ENCODE measurements at regions not wholly inside any gene's neighbourhood (a gene's known extent, or its start where the extent isn't known, plus 50 kb on each side); places are given as distances from the start of the nearest gene placed in this dataset.

DNA sequence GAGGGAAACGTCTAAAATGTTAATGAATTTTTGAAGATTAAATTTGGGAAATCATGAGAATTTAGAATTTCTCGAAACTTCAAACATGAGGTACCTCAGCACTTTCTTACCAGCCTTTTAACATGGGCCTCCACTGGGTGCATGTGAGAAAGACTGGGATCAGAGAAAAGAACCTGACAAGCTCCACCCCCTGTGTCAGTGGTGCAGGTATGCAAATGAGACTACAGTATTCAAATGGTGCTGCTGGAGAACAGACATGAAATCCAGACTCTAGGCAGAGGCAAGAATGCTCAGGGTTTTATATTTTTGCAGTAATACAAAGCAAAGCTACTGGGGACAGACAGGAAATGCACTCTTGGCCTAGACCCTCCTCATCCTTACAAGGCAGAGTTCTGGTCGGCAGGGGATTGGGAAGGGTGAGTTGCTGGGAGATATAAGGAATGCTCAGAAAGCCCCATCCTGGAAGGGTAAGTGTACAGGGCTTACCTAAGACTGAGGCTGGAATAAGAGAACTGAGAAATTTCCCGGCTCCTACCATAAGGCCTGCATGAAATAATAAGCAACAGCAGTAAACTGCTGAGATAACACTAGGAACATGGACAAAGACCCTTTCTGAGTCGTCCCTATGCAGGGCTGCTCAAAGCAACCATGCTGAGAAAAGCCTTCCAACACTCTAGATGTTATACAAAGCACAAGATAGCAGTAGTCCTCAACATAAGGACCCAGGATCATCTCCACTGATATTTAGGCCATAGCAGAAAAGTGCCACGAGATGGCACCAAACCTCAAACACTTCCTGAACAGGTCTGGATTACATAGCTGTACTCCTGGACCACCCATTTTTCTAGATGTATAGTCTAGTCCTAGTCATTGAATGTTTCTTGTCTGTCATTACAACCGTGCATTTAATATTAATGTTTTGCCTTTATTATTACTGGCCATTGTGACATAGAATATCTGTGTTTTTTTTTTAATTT, 260.8 kb downstream of the RASSF9 start:
- H3K4me3 ChIP-seq (ENCODE audit: low read depth, low read length), result no peak overlapping the region
- no peak for DNase-seq (ENCODE audit: low read depth, low spot score)
- TF ChIP-seq, protein P1, sequence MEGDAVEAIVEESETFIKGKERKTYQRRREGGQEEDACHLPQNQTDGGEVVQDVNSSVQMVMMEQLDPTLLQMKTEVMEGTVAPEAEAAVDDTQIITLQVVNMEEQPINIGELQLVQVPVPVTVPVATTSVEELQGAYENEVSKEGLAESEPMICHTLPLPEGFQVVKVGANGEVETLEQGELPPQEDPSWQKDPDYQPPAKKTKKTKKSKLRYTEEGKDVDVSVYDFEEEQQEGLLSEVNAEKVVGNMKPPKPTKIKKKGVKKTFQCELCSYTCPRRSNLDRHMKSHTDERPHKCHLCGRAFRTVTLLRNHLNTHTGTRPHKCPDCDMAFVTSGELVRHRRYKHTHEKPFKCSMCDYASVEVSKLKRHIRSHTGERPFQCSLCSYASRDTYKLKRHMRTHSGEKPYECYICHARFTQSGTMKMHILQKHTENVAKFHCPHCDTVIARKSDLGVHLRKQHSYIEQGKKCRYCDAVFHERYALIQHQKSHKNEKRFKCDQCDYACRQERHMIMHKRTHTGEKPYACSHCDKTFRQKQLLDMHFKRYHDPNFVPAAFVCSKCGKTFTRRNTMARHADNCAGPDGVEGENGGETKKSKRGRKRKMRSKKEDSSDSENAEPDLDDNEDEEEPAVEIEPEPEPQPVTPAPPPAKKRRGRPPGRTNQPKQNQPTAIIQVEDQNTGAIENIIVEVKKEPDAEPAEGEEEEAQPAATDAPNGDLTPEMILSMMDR (IDR thresholded peaks at IDR 0.05; ENCODE audit: insufficient read depth, low read length, missing control alignments), result peak; percentile 60
- POLR2A ChIA-PET, result no interaction called here
- CTCF ChIA-PET, result interaction anchor here (0.6 to 10.6 kb wide), 23 partner anchors 8 to 345 kb away, joined by 3 to 227 read pairs (median 4); partner anchors contain the start of gene NTS

DNA sequence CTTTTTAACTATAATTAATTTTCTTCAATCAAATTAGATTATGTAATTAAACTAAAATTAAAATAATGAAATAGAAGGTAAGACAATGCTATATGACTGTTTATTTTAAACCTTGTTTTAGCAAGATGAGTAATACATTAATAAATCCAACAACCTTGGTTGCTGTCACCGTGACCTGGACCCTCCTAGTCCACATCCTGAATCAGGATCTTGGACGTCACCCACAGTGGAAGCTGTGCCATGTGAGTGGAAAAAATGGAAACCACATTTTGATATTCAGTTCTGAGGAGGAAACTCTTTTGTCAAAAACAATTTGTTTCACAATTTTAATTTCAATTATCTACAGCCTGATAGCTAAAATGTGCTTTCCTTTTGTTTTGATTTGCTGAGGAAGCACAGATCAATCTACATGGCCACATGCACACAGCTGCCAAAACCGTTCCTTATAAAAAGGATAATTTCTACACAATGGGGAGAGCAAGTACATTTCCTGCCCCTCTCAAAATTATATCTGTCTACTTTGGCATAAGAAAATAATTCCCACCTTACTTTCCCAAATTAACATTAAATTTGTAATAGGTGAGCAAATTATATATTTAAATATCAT, 255.5 kb downstream of the RASSF9 start:
- POLR2A ChIA-PET, result no interaction called here
- TF ChIP-seq, protein P1 (IDR thresholded peaks at IDR 0.05; ENCODE audit: insufficient read depth, low read length, missing control alignments), result no peak
- no peak for DNase-seq (ENCODE audit: low read depth, low spot score)
- H3K4me3 ChIP-seq (ENCODE audit: low read depth, low read length), result no peak overlapping the region
- CTCF ChIA-PET, result interaction anchor here (1.2 to 10.6 kb wide), 2 partner anchors 10 to 288 kb away, joined by 4 to 227 read pairs; partner anchors contain the start of gene NTS

DNA sequence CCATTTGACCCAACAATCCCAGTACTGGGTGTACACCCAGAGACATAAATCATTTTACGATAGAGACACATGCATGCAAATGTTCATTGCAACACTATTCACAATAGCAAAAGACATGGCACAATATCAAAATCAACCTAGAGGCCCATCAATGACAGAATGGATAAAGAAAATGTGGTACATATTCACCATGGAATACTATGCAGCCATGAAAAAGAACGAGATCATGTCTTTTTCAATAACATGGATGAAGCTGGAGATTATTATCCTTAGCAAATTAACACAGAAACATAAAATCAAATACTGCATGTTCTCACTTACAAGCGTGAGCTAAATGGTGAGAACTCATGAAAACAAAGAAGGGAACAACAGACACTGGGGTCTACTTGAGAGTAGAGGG, 249.1 kb downstream of the RASSF9 start:
- TF ChIP-seq, protein P1 (IDR thresholded peaks at IDR 0.05; ENCODE audit: insufficient read depth, low read length, missing control alignments), result no peak
- ChIA-PET CTCF (interaction anchor here (1.8 kb wide), 1 partner anchor 12 kb away, joined by 7 read pairs; no protein-coding TSS in a partner anchor), POLR2A (no interaction called here)
- no peak for DNase-seq (ENCODE audit: low read depth, low spot score)
- no peak overlapping the region for H3K4me3 ChIP-seq (ENCODE audit: low read depth, low read length)

DNA sequence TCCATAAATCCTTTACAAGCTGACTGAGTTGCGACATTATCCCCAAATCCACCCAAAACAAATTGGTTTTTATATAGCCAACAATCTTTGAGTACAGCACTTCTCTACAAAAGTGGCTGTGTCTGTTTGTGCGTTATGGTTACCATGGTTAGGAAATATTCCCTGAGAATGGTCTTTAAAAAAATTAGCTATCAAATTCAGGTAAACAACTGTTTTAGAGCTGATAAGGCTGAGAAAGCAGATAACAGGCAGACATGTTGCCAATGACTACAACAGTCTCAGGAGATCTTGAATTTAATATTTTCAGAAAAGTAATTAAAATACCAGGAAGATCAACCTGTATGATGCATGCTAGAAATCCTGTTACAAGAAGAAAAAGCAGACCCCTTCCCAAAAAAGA, 248.0 kb downstream of the RASSF9 start:
- ChIA-PET CTCF (interaction anchor here (1.1 kb wide), 1 partner anchor 12 kb away, joined by 6 read pairs; no protein-coding TSS in a partner anchor), POLR2A (no interaction called here)
- DNase-seq (ENCODE audit: low read depth, low spot score), result no peak
- no peak overlapping the region for H3K4me3 ChIP-seq (ENCODE audit: low read depth, low read length)
- TF ChIP-seq, protein P1 (IDR thresholded peaks at IDR 0.05; ENCODE audit: insufficient read depth, low read length, missing control alignments), result no peak

DNA sequence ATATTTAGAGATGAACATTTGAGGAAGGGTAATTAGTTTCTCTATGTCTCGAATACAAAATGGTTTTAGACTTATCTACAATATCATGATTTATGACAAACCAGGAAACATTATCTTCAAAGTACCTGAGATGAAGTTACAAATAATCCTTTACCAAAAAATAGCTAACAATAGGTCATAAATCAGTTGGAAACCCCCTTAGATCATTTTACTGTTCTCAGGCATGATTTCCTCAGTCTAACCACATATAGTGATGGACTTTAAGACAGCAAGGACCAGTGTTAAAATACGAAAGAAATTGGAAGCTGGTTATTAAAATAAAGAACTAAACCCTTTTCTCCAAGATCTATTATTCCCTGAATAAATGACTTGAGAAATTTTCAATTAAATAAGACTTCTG, 235.4 kb downstream of the RASSF9 start:
- no peak for DNase-seq (ENCODE audit: low read depth, low spot score)
- ChIA-PET POLR2A (no interaction called here), CTCF (no interaction called here)
- no peak overlapping the region for H3K4me3 ChIP-seq (ENCODE audit: low read depth, low read length)
- TF ChIP-seq, protein P1 (IDR thresholded peaks at IDR 0.05; ENCODE audit: insufficient read depth, low read length, missing control alignments), result no peak

DNA sequence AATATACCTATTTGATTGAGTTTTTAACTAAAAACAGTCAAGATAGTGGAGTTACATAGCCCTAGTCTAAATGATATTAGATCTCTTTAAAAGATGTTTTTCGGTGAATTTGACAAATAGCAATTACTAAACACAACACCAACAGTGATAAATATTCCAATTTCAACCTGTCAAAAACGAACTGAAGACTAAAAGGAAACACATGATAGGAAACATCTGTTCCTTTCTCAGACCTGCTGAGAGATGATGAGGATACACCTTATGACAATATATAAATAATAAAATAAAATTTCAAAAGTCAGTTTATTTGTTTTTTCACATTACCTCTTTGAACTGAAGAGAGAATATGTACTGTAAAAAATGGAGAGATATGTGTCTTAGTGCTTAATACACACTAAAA, 232.7 kb downstream of the RASSF9 start:
- H3K4me3 ChIP-seq (ENCODE audit: low read depth, low read length), result no peak overlapping the region
- TF ChIP-seq, protein P1 (IDR thresholded peaks at IDR 0.05; ENCODE audit: insufficient read depth, low read length, missing control alignments), result no peak
- POLR2A ChIA-PET, result no interaction called here
- CTCF ChIA-PET, result no interaction called here
- DNase-seq (ENCODE audit: low read depth, low spot score), result no peak

Data from AG04449 (cell line).